Activated CD8-positive, alpha-beta memory T cell treated with anti-CD3 and anti-CD28 coated beads for 48 hours (primary cell): ENCODE measurements at regions not wholly inside any gene's neighbourhood (a gene's known extent, or its start where the extent isn't known, plus 50 kb on each side); places are given as distances from the start of the nearest gene placed in this dataset.

Experiments used
- DNase-seq, 3 experiments: peaks; one replicate each; pipeline ENCODE4 v3.0.0-alpha.2; 2020; ENCODE audit warnings: low read depth in 2 of 3, low spot score in 2 of 3

- DNase-seq: no peak
Observed at GRCh38 chr3:44076221-44076829, 165.4 kb upstream of the TOPAZ1 start.

- no peak for DNase-seq
Observed at GRCh38 chr3:44077267-44077666, 164.4 kb upstream of the TOPAZ1 start.

GRCh38 chr3:44078863-44079262 is 162.8 kb upstream of the TOPAZ1 start:
- DNase-seq: no peak

- DNase-seq: no peak
Observed at GRCh38 chr3:44079916-44080315, 161.8 kb upstream of the TOPAZ1 start.

- DNase-seq: no peak
Observed at GRCh38 chr3:44080474-44081072, 161.1 kb upstream of the TOPAZ1 start.

GRCh38 chr3:44090036-44090435 is 151.7 kb upstream of the TOPAZ1 start:
- DNase-seq: no peak

- DNase-seq: no peak
Observed at GRCh38 chr3:44092497-44092896, 149.2 kb upstream of the TOPAZ1 start.

GRCh38 chr3:44093531-44093930 is 148.2 kb upstream of the TOPAZ1 start:
- DNase-seq: no peak

GRCh38 chr3:44098656-44099415 is 142.8 kb upstream of the TOPAZ1 start:
- no peak for DNase-seq

GRCh38 chr3:44099566-44100297 is 142.0 kb upstream of the TOPAZ1 start:
- no peak for DNase-seq

- DNase-seq: no peak
Observed at GRCh38 chr3:44100298-44100695, 141.4 kb upstream of the TOPAZ1 start.

- DNase-seq: no peak
Observed at GRCh38 chr3:44104043-44104442, 137.6 kb upstream of the TOPAZ1 start.

GRCh38 chr3:44104668-44105321 is 136.9 kb upstream of the TOPAZ1 start:
- peak in 2 of 3 experiments; percentile 6 to 8 for DNase-seq

GRCh38 chr3:44105571-44105970 is 136.1 kb upstream of the TOPAZ1 start:
- no peak for DNase-seq

GRCh38 chr3:44106756-44107155 is 134.9 kb upstream of the TOPAZ1 start:
- no peak for DNase-seq

- no peak for DNase-seq
Observed at GRCh38 chr3:44108481-44108880, 133.2 kb upstream of the TOPAZ1 start.

- no peak for DNase-seq
Observed at GRCh38 chr3:44109771-44110361, 131.8 kb upstream of the TOPAZ1 start.

- no peak for DNase-seq
Observed at GRCh38 chr3:44110648-44111047, 131.0 kb upstream of the TOPAZ1 start.

GRCh38 chr3:44111482-44111881 is 130.2 kb upstream of the TOPAZ1 start:
- DNase-seq: no peak

- peak; percentile 7 to 19 (median 18) for DNase-seq
Observed at GRCh38 chr3:44114142-44114541, 127.5 kb upstream of the TOPAZ1 start.

- no peak for DNase-seq
Observed at GRCh38 chr3:44117239-44117638, 124.4 kb upstream of the TOPAZ1 start.
